Thyroid gland (tissue), 4 donors: ENCODE measurements at regions not wholly inside any gene's neighbourhood (a gene's known extent, or its start where the extent isn't known, plus 50 kb on each side); places are given as distances from the start of the nearest gene placed in this dataset.

Experiments
- POLR2A ChIP-seq, 2 donors: fragments of 450-650 bp; IDR thresholded peaks; one replicate each; pipeline ENCODE4 v1.6.1; 2017; ENCODE audit warnings: antibody characterized with exemption in 2 of 2, mild to moderate bottlenecking in 2 of 2, moderate library complexity in 1 of 2
- TF ChIP-seq, protein P1 (sequence below), 6 experiments: fragments of 200-600 bp in 3 of 6; fragments of 450-650 bp in 3 of 6; sonication (generic) in 3 of 6; IDR thresholded peaks; one replicate each; pipeline ENCODE4 v1.5.1; 2016 to 2019; ENCODE audit warnings: antibody characterized with exemption in 6 of 6, mild to moderate bottlenecking in 2 of 6, inconsistent platforms in 1 of 6, moderate library complexity in 1 of 6

DNA sequence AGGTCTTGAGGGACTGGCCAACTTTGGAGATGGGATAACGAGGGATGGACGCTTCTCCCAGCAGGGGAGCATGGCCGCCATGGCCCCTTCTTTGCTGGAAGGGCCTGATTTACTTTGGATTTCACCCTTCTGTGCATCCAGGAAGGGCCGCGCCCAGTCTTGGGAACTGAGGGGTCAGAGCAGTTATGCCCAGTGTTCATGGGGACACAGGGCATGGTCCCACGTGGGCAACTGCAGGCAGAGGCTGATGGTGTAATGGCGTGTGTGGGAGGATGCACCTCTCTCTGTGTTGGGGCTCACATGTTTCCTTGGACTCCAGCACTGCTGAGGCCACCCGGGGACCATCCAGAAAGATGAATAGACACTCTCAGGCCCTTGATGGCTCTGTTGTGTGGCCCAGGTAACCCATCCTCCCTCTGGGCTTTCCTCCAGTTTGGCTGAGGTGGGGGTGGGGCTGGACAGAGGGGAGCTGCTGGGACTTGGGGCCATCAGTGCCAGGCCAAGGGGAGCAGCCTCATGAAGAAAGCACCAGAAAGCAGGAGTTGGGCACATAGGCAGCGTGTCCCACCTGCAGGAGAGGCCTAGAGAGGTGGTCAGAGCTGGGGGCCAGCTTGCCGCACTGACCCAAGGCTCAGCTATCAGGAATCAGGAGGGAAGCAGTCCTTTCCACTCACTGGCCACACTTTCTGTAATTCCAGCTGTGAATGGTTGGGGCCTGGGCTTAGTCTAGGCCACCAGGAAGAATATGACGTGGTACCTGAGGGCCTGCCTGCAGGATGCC, 1033.9 kb downstream of the TBC1D22A start:
- TF ChIP-seq, protein P1, sequence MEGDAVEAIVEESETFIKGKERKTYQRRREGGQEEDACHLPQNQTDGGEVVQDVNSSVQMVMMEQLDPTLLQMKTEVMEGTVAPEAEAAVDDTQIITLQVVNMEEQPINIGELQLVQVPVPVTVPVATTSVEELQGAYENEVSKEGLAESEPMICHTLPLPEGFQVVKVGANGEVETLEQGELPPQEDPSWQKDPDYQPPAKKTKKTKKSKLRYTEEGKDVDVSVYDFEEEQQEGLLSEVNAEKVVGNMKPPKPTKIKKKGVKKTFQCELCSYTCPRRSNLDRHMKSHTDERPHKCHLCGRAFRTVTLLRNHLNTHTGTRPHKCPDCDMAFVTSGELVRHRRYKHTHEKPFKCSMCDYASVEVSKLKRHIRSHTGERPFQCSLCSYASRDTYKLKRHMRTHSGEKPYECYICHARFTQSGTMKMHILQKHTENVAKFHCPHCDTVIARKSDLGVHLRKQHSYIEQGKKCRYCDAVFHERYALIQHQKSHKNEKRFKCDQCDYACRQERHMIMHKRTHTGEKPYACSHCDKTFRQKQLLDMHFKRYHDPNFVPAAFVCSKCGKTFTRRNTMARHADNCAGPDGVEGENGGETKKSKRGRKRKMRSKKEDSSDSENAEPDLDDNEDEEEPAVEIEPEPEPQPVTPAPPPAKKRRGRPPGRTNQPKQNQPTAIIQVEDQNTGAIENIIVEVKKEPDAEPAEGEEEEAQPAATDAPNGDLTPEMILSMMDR (IDR thresholded peaks at IDR 0.05) = no peak
- no peak for TF ChIP-seq POLR2A (IDR thresholded peaks at IDR 0.05)
